Psoas muscle (tissue), 7 donors: ENCODE measurements at regions not wholly inside any gene's neighbourhood (a gene's known extent, or its start where the extent isn't known, plus 50 kb on each side); places are given as distances from the start of the nearest gene placed in this dataset.

Experiments used
- ATAC-seq, 4 donors: fragments of 200-7000 bp; cut with Tn5 transposase; one replicate each; pipeline ENCODE4 v1.9.1; 2020; ENCODE audit warnings: moderate library complexity in 3 of 4, mild to moderate bottlenecking in 2 of 4
- DNase-seq, 2 donors: peaks; one replicate each; pipeline ENCODE4 v3.0.0-alpha.2; 2020
- H3K27ac ChIP-seq: fragments of 200-600 bp; one replicate; pipeline ENCODE4 v1.8.0; 2022
- H3K27me3 ChIP-seq, 3 donors: fragments of 200-600 bp in 1 of 3; one replicate each; pipeline versions ENCODE4 v1.6.1 to v1.8.0; 2013 to 2022; ENCODE audit warnings: low read length in 2 of 3, mild to moderate bottlenecking in 2 of 3, moderate library complexity in 1 of 3; ENCODE audit not compliant: insufficient read depth in 3 of 3
- H3K36me3 ChIP-seq, 2 donors: fragments of 200-600 bp in 1 of 2; one replicate each; pipeline versions ENCODE4 v1.6.1 to v1.8.0; 2013 to 2022; ENCODE audit warnings: low read depth in 1 of 2, mild to moderate bottlenecking in 1 of 2, moderate library complexity in 1 of 2; ENCODE audit not compliant: insufficient read depth in 1 of 2
- H3K4me1 ChIP-seq: fragments of 200-600 bp; one replicate; pipeline ENCODE4 v1.8.0; 2022
- H3K4me3 ChIP-seq: fragments of 200-600 bp; one replicate; pipeline ENCODE4 v1.8.0; 2022; ENCODE audit warnings: mild to moderate bottlenecking
- H3K9me3 ChIP-seq: fragments of 200-600 bp; one replicate; pipeline ENCODE4 v1.8.0; 2022
- WGBS, 3 donors: extraction: QIAGEN DNeasy Blood & Tissue Kit; methylation state at CpG; one replicate each; pipeline versions ENCODE4 v1.1.6 to v1.1.7; 2013; 5-methylcytosine and 5-hydroxymethylcytosine counted together
- intact Hi-C, 2 donors: fragments of 100-400 bp; cut with DNase I; formaldehyde crosslinking; loops; one replicate each; pipeline versions ENCODE4 v1.11.0 to v1.14.2; 2022
- TF ChIP-seq, protein P1 (sequence below): fragments of 200-600 bp; IDR thresholded peaks from one replicate; pipeline ENCODE4 v1.8.0; 2022; ENCODE audit warnings: antibody characterized with exemption
- donor health status: healthy with polysubstance abuse.
- donor health status: DM: no; HTN: no; CAD: no; lungs with moderate emphysema.
- donor health status: Bipolar disorder and iron deficiency.
- donor health status: healthy.
- donor health status: DM: yes; HTN: yes; CAD: no.
- donor health status: DM: no; HTN: no; CAD: no.
- donor health status: DM: yes; HTN: yes; CAD: no.

- no peaks in the 10 kb centered on the region for H3K27me3 ChIP-seq
- no peaks in the 10 kb centered on the region for H3K9me3 ChIP-seq
- H3K36me3 ChIP-seq: no peaks in the 10 kb centered on the region
- intact Hi-C loops: no loop called here
- TF ChIP-seq, protein P1, sequence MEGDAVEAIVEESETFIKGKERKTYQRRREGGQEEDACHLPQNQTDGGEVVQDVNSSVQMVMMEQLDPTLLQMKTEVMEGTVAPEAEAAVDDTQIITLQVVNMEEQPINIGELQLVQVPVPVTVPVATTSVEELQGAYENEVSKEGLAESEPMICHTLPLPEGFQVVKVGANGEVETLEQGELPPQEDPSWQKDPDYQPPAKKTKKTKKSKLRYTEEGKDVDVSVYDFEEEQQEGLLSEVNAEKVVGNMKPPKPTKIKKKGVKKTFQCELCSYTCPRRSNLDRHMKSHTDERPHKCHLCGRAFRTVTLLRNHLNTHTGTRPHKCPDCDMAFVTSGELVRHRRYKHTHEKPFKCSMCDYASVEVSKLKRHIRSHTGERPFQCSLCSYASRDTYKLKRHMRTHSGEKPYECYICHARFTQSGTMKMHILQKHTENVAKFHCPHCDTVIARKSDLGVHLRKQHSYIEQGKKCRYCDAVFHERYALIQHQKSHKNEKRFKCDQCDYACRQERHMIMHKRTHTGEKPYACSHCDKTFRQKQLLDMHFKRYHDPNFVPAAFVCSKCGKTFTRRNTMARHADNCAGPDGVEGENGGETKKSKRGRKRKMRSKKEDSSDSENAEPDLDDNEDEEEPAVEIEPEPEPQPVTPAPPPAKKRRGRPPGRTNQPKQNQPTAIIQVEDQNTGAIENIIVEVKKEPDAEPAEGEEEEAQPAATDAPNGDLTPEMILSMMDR: no peak
- peaks cover 59% of the 10 kb centered on the region for H3K4me1 ChIP-seq
- H3K27ac ChIP-seq: no peak overlapping the region
- 93 to 95% (median 95%) methylated on average over 3 of the region's 3 CpGs for WGBS, 3 donors
- no peak for DNase-seq
- no peak overlapping the region for H3K4me3 ChIP-seq
- ATAC-seq: no peak
Measured at GRCh38 chr12:123073292-123073691, 77.6 kb downstream of the PITPNM2 start.

DNA sequence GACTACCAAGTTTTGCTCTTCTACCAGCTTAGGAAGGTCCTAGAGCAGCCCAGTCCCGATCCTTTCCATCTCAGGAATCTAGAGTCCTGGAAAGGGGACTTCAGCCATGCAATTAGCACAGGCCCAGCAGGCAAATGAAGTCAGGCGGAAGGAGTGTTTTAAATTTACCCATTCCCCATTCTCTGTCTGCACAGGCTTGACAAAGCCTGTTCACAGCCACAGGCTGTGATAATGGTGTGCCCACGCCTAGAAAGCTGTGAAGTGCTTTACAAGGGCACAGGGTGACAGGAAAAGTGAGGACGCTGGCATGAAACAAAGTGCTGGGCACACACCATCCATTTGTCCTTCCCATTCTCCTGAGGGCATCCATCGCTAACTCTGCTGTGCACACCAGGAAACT is 79.0 kb downstream of the PITPNM2 start:
- H3K27me3 ChIP-seq: no peaks in the 10 kb centered on the region
- DNase-seq (no peak), ATAC-seq (no peak)
- no peak overlapping the region for H3K27ac ChIP-seq
- H3K4me1 ChIP-seq: peaks cover 61% of the 10 kb centered on the region
- no peaks in the 10 kb centered on the region for H3K9me3 ChIP-seq
- WGBS, 3 donors: 52 to 70% (median 65%) methylated on average over 5 of the region's 5 CpGs
- H3K4me3 ChIP-seq: no peak overlapping the region
- intact Hi-C loops: no loop called here
- TF ChIP-seq, protein P1: no peak
- H3K36me3 ChIP-seq: no peaks in the 10 kb centered on the region

GRCh38 chr12:123071099-123071800 is 79.6 kb downstream of the PITPNM2 start:
- intact Hi-C loops: no loop called here
- Histone ChIP-seq H3K27ac (no peak overlapping the region), H3K4me1 (peaks cover 61% of the 10 kb centered on the region), H3K9me3 (no peaks in the 10 kb centered on the region), H3K27me3 (no peaks in the 10 kb centered on the region), H3K36me3 (no peaks in the 10 kb centered on the region), H3K4me3 (no peak overlapping the region)
- DNase-seq (peak; percentile 62 to 73), ATAC-seq (peak; percentile 69 to 82 (median 74))
- WGBS, 3 donors: 24 to 35% (median 26%) methylated on average over 14 of the region's 14 CpGs
- TF ChIP-seq, protein P1: no peak

GRCh38 chr12:123070267-123071081 is 80.4 kb downstream of the PITPNM2 start:
- intact Hi-C loops: no loop called here
- 77 to 82% (median 82%) methylated on average over 14 of the region's 14 CpGs for WGBS, 3 donors
- TF ChIP-seq, protein P1: no peak
- DNase-seq: no peak
- Histone ChIP-seq H3K27ac (no peak overlapping the region), H3K4me3 (no peak overlapping the region), H3K4me1 (peaks cover 62% of the 10 kb centered on the region), H3K9me3 (no peaks in the 10 kb centered on the region), H3K36me3 (no peaks in the 10 kb centered on the region), H3K27me3 (no peaks in the 10 kb centered on the region)
- ATAC-seq: no peak
